ENCODE measurements at regions not wholly inside any gene's neighbourhood (a gene's known extent, or its start where the extent isn't known, plus 50 kb on each side); places are given as distances from the start of the nearest gene placed in this dataset.
"Not testable (repeated sequence)": the region's sequence is repeated elsewhere in the genome, so short reads cannot be mapped to it uniquely, and the experiment has no call there.

DNA sequence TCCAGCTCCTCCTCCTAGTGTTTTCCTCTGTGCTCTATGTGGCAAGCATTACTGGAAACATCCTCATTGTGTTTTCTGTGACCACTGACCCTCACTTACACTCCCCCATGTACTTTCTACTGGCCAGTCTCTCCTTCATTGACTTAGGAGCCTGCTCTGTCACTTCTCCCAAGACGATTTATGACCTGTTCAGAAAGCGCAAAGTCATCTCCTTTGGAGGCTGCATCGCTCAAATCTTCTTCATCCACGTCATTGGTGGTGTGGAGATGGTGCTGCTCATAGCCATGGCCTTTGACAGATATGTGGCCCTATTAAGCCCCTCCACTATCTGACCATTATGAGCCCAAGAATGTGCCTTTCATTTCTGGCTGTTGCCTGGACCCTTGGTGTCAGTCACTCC lies 64.0 kb downstream of the OR4F15 start:
- DNase-seq = not testable (repeated sequence)

DNA sequence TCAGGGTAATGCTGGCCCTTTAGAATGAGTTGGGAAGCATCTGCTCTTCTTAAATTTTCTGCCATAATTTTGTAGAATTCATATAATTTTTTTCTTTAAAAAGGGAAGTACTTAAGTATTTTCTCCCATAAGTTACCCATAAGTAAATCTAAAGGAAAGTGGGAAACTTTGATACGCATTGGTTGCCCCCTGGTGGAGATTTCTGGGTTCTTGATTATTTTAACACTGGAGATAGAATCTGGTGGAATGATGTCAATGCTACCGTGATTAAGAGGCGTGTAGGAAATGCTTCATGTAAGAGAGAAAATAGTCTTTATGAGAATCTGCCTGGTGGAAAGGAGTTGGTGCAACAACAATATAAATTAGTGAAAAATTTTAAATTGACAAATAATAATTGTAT lies 65.6 kb downstream of the OR4F15 start:
- not testable (repeated sequence) for DNase-seq

DNA sequence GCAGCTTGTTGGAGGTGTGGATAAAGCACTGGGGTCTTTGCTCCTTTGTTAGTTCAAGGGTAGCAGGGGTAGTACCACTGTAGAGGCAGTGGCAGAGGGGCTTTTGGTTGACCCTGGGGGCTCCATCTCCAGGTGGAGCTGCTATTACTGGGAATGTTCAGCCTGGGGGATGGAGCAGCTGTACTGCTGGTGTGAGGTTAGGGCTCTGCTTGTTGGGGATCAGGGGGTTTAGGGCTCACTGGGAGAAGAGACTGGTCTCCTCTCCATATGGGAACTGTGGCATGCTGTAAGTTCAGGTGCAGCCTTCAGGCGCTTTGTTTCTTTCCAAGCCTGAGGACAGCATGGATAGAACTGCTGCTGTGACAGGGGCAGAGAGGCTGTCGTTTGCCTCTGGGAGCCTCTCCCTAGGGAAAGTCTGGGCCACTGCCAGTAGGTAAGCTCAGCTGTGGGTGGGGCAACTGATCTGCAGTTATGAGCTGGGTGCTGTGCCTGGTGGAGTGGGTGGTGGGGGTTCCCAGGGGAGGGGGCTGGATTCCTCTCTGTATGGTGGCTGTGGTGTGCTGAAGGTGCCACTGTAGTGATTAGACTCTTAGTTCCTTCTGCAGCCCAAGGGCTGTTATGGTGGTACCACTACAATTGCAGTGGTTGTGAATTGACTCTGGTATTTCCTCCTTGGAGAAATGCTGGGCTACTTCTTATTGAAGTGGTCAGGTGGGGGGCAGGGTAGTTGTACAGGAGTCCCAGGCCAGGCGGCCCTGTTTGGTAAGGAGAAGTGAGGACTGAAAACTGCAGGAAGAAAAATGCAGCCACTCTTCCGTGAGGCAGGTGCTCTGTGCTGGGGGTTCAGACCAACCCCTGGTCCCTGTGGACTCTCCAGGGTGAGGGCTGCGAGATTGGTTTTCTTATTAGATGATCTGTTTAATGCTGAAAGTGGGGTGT lies 100.6 kb downstream of the OR4F15 start:
- not testable (repeated sequence) for DNase-seq

DNA sequence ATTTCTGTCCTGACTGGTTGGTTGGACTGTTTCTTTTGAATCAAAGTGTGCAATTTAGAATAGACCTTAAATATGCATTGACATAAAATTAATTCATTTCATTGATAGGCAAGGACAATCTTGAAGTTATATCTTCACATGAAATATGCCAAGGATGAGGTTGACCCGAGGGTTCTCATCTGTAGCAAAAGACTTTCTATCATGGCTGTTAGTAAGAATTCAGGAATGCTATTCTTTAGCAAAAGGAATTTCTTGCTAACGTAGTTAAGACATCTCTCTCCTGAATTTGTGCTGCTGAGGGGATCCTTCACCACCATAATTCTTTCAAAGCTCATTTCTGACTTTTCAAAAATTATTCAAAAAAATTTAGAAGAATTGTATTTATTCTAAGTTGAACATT lies 112.6 kb downstream of the OR4F15 start:
- not testable (repeated sequence) for DNase-seq

DNA sequence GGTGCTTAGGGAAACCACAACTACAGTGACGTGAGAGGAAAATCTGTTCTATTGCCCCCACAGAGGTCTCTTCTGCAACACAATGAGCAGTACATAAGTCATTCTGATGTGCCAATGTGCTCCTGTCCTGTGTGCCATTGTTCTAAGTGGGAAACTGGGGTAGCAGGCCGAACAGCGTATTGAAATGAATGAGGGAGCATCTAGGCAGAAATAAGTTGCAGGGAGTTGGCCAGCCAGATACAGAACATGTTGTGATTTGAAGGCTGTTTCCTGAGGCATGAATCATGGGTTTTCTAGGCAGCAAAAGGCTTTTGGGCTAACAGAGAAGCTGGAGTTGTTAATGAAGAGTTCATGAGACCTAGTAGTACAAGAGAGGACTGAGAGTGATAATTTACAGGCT lies 122.5 kb downstream of the OR4F15 start:
- not testable (repeated sequence) for DNase-seq

DNA sequence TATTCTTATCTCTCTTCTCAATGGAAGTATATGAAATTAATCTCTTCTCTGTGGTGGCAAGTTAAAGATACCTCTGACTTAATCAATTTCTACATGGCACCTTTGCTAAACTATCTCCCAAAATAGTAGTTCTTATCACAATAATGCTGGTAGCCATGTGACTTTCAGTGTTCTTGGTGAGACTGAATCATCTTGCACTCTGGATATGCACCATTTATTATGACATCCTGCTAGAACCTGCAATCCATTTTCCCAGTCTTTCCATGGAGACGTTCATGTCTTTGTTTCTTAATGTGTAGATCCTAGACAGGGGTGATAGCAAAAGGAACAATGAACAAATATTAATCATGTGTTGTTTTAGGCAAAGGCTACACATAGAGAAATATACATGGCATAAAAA lies 125.4 kb downstream of the OR4F15 start:
- DNase-seq = not testable (repeated sequence)

DNA sequence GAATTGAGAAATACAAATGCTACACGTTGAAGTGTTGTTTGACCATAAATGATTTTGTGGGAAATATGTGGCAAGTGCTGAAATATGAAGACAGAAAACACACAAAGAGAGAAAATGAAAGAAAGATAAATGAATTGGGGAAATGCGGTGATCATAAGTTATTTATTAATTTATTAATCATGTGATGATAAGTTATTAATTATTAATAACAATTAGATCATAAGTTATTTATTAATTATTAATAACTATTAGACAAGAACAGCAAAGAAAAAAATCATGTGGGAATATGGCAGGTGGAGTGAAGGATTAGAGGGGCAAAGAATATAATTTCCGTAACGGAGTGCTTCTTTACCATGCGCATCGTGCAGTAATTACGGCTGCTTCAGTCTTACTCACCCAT lies 126.6 kb downstream of the OR4F15 start:
- not testable (repeated sequence) for DNase-seq

DNA sequence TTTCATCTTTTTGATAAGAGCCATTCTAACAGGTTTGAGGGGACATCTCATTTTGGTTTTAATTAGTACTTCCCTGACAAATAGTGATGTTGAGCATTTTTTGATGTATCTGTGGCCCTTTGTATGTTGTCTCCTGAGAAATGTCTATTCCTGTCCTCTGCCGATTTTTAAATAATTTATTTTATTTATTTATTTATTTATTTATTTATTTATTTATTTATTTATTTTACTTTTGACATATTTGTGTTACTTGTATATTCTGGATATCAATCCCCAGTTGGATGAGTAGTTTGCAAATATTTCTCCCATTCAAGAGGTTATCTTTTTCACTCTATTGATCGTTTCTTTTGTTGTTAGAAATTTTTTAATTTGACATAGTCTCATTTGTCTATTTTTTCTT lies 133.9 kb downstream of the OR4F15 start:
- DNase-seq = not testable (repeated sequence)

DNA sequence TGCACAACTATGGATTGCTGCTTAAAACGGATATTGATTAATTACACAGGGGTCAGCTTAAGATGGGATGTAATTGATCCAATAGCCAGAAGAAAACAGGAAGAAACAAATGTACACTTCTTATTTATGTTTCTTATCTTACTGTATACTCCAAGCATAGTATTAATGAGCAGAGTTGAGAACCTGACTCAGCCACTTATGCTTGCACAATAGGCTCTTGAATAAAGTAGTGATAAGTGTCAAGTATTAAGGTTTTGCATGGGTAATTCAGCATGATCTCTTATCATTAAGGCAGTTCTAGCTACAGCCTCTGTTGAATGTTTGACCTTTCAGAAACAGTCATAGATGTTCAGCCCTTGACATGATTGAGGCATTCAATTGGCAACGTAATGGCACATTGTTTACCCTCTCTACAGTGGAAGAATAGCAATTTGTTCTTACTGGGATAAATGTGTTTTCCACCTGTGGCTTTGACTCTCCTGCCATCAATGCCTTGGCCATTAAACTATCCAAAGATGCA lies 136.5 kb downstream of the OR4F15 start:
- DNase-seq = not testable (repeated sequence)

DNA sequence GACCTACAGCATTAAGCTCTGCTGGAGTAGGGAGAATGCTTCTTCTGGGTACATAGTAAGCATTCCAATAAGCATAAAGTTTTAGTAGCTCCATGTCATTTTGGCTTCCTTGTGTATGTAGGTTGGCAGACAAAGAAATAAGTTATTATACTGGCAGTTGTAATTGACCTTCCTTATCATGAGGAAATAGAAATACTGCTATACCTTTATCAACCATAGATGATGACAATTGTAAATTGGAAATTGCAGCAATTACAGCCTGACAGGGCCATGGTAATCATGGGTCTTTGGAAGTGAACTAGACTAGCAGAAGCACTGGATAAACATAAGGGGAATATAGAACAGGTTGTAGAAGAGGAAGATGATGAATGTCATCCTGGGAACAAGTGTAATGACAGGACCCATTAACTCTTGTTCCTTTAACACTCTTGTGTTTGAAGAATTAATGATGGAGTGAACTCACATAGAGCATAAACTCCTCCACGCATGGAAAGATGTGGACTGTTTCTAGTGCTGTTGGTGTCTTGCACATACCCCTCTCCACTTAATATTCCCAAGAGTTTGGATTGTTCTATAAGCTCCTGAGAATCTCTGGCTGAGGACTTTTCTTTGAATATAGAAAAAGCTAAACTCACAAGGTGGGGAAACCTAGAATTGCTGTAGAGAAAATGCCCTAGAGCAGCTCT lies 137.5 kb downstream of the OR4F15 start:
- not testable (repeated sequence) for DNase-seq

DNA sequence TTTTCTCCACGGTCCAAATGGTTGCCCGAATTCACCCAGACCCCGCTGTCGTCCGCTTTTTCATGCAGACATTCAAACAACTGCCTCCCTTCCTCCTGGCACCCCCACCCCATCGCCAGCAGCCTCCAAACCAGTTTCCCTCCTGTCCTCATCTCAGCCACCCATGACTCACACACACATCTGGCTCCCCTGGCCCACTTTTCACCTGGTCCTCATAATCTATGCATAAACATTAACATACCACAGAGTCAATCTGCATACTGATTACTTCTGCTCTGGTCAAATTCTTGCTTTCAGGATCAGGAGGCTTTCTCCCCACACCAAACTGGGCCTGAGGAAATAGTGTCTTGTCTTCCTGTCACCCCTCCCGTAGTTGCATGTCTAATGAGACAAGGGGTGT lies 142.0 kb downstream of the OR4F15 start:
- not testable (repeated sequence) for DNase-seq

DNA sequence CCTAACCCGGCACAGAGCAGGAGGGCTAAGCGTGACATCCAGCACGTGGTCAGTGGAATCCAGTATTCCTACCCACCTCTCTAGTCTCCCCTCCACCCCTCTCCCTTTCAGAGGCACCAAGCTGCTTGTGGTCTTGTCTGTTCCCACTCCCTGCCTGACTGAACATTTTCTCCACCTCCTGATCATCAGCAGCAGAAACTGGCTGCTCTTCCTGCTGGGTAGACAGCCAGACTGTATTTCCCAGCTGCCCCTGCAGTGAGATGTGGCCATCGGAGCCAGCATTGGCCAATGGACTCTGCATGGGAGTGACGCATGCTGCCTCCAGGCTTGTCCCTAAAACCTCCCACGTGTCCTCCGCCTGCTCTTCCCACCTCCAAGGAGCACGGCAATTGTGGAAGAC lies 143.8 kb downstream of the OR4F15 start:
- not testable (repeated sequence) for DNase-seq

DNA sequence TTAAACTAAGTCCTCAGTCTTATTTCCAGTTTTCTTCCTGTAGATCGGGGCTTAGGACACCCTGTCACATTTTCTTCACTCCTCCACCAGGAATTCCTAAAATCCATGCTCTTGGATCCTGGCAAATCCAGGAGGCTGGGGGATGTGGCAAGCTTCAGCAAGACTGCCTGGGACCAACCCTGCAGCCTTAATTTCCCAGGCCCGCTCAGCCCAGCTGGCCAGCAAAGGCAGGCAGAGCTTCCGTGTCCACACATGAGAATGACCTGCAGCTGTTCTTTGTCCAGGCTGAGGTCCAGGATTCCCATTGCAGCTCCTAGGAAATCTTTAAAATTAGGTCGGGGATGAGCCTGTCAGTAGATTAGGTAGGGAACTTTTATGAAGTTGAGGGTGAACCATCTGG lies 146.7 kb downstream of the OR4F15 start:
- DNase-seq = not testable (repeated sequence)

DNA sequence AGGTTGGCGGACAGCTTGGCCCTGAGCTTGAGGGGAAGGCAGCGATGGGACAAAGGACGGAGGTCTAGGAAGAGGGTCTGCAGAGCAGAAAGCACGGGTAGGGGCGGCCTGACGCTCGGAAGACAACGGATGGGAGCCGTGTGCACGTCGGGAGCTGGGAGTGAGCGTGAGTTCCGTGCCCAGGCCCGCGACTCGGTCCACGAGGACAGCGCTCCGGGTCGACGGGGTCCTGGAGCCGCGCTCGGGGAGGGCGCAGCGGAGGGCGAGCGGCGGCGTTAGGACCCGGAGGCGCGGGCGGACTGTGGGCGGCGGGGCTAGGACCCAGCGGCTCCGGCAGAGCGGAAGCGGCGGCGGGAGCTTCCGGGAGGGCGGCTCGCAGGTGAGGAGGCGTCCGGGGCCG lies 149.3 kb downstream of the OR4F15 start:
- DNase-seq = not testable (repeated sequence)

DNA sequence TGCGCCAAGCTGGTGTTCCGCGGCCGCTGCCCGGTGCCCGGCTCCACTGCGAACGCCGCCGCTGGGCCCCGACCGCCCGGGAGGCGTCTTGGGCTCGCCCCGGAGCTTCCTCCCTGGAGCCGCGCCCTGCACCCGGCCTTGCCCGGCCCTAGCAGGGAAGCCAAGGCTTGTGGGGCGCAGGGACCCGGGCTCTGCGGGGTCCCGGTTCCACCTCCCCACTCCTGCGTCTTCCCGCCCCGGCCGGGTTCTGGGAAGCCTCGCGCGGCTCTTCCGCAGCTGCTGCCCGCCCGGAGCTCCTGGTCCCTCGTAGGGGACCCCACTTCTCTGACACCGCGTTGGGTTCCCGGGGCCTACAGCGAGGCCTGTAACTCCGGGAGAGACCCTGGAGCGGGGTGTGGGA lies 149.8 kb downstream of the OR4F15 start:
- DNase-seq = not testable (repeated sequence)

DNA sequence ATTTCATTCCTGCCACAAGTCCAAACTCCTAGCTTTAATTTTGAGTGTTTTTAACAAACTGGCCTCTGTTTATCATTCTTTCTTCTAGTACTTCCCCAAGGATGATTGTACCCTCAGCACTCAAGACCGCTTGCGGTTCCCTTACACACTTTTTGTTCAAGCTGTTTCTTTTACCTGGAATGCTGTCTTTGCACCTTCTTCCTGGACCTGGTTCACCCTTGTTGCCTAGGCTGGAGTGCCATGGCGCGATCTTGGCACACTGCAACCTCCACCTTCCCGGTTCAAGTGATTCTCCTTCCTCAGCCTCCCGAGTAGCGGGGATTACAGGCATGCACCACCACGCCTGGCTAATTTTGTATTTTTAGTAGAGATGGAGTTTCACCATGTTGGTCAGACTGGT lies 151.7 kb downstream of the OR4F15 start:
- not testable (repeated sequence) for DNase-seq

DNA sequence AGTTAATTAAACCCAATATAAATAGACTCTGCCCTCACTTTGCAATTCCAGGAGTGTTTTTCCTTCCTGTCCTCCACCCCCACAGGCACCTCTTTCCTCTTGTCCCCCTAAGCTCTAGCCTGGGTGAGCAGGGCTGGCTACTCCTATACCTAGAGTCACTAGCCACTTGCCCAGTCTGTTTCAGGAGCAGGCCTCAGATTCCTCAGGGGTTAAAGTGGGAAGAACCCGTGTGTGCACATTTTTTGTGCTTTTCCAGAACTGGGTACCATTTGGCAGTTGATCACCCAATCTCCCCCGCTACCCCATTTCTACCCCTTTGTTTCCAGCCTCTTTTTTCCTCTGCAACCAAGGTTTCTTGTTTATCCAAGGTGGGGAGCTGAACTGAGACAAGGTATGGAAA lies 153.4 kb downstream of the OR4F15 start:
- not testable (repeated sequence) for DNase-seq

DNA sequence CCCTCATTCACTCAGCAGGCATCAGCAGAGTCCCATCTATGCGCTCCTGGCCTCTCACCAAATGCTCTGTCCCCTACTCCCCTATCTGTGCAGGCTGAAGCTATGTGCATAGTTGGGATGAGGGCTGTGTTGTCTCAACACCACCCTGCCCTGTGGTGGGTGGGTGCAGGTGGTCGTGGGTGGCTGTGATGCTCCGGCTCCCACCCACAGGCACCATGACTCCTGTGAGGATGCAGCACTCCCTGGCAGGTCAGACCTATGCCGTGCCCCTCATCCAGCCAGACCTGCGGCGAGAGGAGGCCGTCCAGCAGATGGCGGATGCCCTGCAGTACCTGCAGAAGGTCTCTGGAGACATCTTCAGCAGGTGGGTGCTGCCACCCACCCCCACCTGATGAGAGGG lies 153.9 kb downstream of the OR4F15 start:
- not testable (repeated sequence) for DNase-seq

DNA sequence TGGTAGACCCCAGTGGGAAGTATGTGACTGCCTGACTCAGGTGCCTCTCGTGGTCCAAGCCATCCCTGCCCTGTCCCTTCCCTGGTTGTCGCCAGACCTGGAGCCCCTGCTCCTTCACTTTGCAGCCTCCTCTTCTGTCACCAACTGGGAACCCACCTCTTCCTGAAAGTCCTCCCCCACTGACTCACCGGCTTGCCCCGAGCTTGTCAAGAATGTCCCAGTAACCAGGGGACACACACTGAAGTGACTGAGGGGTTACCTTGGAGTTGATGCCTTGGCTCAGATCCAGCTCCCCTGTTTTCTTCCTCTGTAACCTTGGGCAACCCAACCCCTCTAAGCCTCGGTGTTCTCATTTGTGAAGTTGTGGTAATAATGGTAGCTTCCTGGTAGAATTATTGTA lies 155.4 kb downstream of the OR4F15 start:
- DNase-seq = not testable (repeated sequence)

DNA sequence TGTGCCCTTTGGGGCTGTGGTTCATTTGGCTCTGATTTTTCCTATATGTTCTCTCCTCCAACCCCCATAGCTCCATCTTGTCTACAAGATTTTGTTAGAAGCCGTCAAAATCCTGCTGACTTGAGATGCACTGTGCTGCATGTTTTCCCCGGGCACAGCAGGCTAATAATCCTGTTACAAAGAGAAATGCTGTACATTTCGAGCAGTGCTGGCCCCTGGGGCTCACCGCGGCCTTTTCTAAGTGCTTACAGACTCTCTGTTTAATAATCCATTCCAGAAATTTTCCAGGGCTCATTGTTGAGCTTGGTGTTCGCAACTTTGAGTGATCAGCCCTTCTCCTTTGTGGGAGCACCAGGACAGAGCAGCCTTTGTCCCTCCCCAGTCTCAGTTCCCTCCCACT lies 158.6 kb downstream of the OR4F15 start:
- not testable (repeated sequence) for DNase-seq

DNA sequence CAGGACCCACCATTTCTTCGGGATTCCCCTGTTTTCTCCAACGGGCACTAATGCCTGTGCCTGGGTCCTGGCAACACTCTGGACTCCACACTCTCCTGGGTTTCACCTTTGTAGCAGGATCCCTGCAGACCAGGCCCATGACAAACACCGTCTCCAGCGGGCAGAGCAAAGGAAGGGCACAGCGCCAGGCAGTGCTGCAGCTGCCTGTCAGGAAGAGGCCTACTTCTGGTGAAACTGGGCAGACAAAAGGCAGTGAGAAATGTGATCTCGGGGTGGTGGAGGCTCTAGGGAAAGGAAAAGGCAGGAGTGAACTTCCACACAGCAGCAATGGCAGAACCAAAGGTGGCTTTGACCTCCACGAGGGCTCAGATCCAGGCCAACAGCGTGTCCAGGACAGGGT lies 165.3 kb downstream of the OR4F15 start:
- not testable (repeated sequence) for DNase-seq

DNA sequence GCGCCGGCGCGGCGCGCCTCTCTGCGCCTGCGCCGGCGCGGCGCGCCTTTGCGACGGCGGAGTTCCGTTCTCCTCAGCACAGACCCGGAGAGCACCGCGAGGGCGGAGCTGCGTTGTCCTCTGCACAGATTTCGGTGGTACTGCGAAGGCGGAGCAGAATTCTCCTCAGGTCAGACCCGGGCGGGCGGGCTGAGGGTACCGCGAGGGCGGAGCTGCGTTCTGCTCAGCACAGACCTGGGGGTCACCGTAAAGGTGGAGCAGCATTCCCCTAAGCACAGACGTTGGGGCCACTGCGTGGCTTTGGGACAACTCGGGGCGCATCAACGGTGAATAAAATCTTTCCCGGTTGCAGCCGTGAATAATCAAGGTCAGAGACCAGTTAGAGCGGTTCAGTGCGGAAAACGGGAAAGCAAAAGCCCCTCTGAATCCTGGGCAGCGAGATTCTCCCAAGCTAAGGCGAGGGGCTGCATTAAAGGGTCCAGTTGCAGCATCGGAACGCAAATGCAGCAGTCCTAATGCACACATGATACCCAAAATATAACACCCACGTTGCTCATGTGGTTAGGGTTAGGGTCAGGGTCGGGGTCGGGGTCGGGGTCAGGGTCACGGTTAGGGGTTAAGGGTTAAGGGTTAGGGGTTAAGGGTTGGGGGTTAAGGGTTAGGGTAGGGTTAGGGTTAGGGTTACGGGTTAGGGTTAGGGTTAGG lies 168.4 kb downstream of the OR4F15 start:
- DNase-seq = peak; percentile 41

All from stimulated activated CD4-positive, alpha-beta T cell treated with anti-CD3 and anti-CD28 coated beads, Interleukin-15, amount 100 ng/mL, for 24 hours (primary cell).